ENCODE measurements at regions not wholly inside any gene's neighbourhood (a gene's known extent, or its start where the extent isn't known, plus 50 kb on each side); places are given as distances from the start of the nearest gene placed in this dataset.
"Not testable (repeated sequence)": the region's sequence is repeated elsewhere in the genome, so short reads cannot be mapped to it uniquely, and the experiment has no call there.

- no peak for FAIRE-seq
Observed at GRCh38 chr9:104980039-104980654, 52.2 kb upstream of the ABCA1 start.

DNA sequence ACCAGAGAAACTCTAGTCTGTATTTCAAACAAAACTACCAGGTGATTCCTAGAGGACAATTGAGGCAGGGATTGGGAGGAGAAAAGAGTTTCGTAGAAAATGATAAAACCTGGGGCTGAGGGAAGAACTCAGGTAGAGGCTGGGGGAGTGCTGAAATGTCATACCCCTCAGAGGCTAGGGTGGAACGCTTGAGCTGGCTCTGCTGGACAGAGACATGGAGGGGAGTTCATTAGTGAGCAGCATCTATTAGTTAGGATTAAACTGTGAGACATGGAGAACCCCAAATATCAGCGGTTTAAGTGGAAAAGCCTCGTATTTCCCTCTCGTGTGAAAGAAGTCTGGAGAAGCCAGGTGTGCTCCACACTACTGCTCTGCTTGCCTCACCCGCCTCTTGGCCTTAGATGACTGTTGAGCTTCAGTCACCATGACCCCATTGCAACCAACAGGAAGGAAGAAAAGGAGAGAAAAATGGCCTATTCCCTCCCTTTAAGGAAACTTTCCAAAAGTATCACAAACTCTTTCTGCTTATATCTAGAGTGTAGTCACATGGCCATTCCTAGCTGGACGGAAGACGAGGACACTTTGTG, 53.7 kb upstream of the ABCA1 start:
- FAIRE-seq = no peak

DNA sequence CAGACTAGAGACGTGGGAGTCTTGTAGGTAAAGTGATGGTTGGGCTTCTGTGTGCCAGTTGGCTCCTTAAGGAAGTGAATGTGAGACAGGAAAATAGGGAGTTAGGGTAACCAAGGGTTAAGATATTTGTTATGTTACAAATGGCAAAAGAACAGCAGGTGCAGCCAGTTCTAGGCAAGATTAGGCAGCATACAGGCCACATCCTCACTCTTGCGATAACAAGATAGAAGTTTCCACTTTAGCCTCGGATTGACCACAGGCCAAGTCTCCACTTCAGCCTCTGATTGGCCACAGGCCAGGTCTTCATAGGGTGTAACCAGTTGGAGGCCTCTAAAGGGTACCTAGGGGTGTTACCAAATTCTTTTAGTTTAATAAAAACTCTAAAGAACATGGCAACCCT, 54.6 kb upstream of the ABCA1 start:
- no peak for FAIRE-seq

- FAIRE-seq = no peak
Observed at GRCh38 chr9:104983491-104983890, 55.5 kb upstream of the ABCA1 start.

DNA sequence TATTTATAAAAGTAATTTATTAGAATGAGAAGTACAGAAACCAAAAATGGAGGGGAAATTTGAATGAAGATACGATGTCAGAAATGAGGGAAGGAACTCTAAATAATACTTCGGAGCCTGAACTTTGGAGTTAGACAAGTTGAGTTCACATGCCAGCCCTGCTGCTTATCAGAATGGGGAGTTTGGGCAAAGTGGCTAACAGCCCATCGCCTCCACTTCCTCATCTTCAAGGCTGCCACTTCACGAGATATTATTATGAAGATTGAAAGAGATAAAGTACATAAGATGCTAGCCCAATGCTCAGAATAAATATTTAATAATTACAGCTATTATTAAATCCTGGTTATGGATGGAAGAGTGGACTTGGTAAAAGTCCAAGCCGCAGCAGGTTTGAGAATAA, 56.2 kb upstream of the ABCA1 start:
- no peak for FAIRE-seq

DNA sequence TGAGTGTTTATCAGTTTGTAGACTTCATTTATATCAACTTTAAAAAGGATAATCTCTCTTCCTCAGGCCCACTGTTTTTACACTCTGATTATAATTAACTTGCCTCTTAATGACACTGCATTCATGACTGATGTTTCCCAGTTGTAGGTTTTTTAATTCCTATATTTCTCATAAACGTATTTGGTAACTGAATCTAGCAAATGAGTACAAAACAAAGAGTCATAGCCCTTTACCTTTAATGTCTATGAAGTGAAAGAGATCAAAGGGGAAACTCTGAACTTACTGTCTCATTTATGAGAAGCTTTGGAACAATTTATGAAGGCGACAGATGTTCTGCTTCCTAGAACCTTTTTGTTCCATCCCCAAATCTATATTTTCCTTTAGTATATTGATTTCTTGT, 56.6 kb upstream of the ABCA1 start:
- FAIRE-seq = no peak

DNA sequence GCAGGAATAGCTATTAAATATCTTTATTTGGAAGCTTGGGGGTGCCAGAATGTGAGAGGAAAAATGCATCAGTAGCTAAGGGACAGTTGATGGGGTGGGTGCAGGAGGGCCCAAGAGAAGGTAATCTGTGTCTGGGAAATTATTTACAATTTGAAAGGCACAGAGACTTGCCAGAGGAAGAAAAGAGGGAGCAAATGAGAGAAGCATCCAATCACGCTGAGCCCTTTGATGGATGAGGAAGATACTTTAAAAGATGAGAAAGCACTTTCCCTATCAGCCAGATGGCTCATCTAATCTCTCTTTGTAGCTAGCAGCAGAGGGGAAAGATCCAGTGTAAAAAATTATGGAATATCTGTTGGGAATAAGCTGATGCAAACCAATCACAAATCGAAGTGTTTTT, 57.0 kb upstream of the ABCA1 start:
- no peak for FAIRE-seq

- no peak for FAIRE-seq
Observed at GRCh38 chr9:104986096-104986495, 58.1 kb upstream of the ABCA1 start.

DNA sequence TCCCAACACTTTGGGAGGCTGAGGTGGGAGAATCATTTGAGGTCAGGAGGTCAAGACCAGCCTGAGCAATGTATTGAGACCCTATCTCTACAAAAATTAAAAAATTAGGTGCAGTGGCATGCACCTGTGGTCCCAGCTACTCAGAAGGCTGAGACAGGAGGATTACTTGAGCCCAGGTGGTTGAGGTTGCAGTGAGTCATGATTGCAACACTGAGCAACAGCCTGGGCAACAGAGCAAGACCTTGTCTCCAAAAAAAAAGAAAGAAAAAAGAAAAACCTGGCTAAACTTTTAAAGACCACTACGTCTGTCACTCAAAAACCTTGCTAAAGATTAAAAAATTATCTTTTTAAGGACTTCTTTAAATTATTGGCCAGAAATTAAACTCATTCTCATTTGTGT, 59.8 kb upstream of the ABCA1 start:
- no peak for FAIRE-seq

- FAIRE-seq = no peak
Observed at GRCh38 chr9:104988539-104988938, 60.6 kb upstream of the ABCA1 start.

DNA sequence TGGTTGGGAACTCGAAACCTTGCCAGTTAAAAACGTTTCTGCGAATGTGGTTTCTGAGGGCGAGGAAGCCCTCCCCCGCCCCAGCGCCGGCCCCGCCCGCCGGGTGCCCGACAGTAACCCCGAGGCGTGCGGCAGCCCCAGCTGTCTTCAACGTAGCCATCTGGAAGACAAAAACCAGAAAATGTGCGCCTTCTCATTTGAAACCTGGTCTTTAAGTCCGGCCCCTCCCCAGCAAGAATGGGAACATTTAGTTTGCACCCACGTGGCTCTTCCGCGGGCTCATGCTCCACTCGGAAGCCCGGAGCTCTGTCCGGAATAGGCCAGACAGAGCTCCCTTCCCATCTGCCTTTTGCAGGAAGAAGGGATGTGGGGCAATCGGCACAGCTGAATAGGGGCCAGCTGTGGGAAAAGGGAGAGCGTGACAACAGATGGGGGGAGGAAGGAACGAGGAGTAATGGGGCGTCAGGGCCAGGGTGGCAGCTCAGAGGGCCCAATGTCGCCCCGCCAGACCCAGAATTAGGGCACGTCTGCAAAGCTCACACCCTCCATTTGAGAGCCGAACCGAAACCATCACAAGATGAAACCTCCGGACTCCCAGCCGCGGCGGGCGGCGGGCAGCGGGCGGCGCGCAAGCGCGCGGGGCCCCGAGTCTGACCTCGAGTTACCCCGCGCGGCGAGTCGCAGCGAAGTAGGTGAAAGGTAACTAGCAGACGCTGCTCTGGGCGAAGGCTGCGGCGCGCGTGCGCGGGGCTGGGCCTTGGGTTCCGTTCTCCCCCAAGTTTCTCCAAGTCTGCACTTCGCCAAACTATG, 63.4 kb upstream of the ABCA1 start:
- no peak for FAIRE-seq

DNA sequence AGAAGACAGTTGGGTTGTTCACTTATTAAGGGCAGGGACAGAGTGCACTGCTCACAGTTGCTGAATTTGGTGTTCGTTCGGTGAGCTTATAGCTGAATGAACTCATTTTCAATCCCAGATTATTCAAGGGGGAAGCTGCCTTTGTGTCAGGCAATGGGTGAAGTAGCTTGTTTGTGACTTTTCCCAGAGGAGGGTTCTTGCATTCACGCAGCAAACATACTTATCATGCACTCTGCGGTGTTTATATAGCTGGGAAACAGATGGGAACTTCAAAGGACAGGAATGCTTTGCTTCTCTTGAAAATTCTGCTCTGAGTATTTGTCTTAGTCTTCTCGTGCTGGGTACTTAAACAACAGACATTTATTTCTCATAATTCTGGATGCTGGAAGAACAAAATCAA, 64.7 kb upstream of the ABCA1 start:
- no peak for FAIRE-seq

DNA sequence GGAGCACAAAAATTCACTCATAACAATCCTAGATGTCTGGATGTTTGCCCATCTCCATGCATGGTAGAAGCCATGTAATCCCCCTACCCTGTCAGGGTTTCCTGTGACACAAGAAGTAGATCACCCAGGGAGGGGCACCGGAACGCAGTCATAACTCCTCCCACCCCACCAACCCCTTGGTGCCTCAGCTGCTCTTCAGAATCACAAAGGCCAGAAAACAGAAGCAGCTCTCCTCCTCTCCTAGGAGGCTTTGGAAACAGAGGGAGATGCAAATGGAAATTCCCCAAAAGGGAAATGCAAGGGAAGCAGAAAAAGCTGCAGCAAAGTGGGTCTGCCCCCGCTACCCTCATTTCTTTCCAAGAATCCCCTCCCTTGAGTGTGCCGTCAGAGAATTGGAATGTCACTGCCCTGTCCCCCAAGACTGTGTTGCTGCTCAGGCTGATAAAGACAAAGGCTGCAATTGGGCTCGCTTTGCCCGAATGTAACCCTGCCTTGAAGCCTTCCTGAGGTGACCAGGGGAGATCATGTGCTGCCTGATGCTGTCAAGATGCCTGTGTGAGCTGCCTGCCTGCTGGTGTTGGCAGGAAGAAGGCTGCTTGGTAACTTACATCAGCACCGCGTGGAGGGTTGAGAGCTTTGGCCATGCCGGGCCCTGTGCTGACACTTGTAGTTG, 65.5 kb upstream of the ABCA1 start:
- FAIRE-seq = no peak

DNA sequence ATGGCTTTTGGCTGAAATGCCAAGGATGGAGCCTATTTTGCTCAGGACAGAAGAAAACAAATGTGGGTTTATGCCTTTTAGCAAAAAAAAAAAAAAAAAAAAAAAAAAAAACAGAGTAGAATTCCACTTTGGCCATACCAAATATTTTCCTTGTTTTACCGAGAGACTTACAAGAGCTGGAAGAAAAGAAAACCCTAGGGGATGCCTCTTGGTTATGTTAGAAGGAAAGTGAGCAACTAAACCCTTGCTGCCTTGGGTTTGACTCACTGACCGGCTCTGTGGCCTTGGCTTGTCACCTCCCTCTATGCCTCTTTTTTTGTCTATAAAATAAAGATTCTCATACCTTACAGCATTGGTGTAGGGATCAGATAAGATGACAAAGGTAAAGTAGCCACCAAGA, 69.6 kb upstream of the ABCA1 start:
- no peak for FAIRE-seq

- FAIRE-seq = no peak
Observed at GRCh38 chr9:104999136-104999535, 71.2 kb upstream of the ABCA1 start.

GRCh38 chr9:105000529-105000928, 72.6 kb upstream of the ABCA1 start:
- not testable (repeated sequence) for FAIRE-seq

DNA sequence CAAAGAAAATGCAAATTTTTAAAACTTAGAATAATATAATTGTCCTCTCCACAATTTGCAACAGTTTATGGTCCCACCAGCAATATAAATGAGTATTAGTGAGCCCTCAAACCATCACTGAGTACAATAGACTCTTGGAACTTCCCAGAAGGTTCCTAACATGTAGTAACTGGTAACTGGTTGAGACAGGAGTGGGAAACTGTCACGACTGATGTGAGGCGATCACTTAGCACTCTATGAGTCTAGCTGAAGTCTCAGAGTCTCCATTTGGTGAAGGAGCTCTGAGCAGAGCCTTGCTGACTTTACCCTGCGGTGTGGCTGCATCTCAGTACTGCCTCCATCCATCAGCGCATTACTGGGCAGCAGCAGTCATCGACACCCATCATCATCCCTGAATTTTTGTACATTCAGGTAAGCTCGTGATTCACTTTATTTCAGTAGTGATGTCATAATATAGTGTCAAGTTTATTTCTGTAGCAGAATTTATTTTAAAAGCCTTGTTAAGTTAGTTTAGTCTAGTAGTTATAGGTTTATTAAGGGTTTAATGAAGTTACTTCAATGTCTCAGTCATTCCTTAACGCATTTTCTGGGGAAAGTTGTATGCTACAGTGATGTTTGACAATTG, 76.6 kb upstream of the ABCA1 start:
- FAIRE-seq = no peak

GRCh38 chr9:105005186-105005585, 77.2 kb upstream of the ABCA1 start:
- no peak for FAIRE-seq

DNA sequence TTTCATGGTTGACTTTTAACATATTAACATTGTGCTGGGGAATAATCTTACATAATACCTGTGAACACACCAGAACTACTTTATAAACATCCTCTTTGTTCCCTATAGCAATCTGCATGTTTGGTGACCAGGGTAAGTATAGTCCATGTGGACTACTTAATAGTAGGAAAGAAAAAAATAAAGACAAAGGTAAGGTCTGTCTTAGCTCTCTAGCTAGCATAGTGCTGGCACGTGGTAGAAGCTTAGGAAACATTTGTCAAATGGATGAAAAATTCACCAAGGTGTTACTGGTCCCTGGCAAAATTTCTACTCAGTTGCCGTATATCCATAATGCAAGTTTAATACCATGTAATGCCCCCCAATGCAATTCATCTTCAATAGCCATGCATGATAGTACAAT, 78.6 kb upstream of the ABCA1 start:
- no peak for FAIRE-seq

GRCh38 chr9:105007143-105007542, 79.2 kb upstream of the ABCA1 start:
- FAIRE-seq = no peak

DNA sequence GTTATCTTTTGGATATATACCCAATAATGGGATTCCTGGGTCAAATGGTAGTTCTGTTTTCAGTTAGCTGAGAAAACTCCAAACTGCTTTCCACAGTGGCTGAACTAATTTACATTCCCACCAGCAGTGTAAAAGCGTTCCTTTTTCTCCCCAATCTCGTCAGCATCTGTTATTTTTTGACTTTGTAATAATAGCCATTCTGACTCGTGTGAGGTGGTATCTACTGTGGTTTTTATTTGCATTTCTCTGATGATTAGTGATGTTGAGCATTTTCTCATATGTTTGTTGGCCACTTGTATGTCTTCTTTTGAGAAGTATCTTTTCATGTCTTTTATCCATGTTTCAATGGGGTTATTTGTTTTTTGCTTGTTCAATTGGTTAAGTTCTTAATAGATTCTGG, 82.1 kb upstream of the ABCA1 start:
- not testable (repeated sequence) for FAIRE-seq

GRCh38 chr9:105021917-105022316, 94.0 kb upstream of the ABCA1 start:
- FAIRE-seq = no peak

DNA sequence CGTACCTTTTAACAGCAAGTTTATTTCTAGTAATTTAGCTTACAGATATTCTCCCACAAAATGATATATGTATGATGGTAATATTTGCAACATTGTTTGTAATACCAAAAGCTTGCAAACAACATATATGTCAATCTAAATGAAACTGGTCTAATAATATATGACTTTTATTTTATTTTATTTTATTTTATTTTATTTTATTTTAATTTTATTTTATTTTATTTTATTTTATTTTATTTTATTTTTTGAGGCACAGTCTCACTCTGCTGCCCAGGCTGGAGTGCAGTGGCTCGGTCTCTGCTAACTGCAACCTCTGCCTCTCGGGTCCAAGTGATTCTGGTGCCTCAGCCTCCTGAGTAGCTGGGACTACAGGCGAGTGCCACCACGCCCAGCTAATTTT, 94.6 kb upstream of the ABCA1 start:
- not testable (repeated sequence) for FAIRE-seq

All from endometrium (tissue), 2 donors.